Rectal smooth muscle tissue (tissue), 1 donor: ENCODE measurements at regions not wholly inside any gene's neighbourhood (a gene's known extent, or its start where the extent isn't known, plus 50 kb on each side); places are given as distances from the start of the nearest gene placed in this dataset.
"Not testable (repeated sequence)": the region's sequence is repeated elsewhere in the genome, so short reads cannot be mapped to it uniquely, and the experiment has no call there.

Source experiments
- H3K27ac ChIP-seq: one replicate; pipeline ENCODE4 v1.7.0; 2013; ENCODE audit warnings: low read depth, low read length, inconsistent platforms
- H3K27me3 ChIP-seq: one replicate; pipeline ENCODE4 v1.7.0; 2013; ENCODE audit warnings: low read length; ENCODE audit not compliant: control insufficient read depth, insufficient read depth
- H3K36me3 ChIP-seq: one replicate; pipeline ENCODE4 v1.7.0; 2013; ENCODE audit warnings: low read length; ENCODE audit not compliant: control insufficient read depth, insufficient read depth
- H3K4me1 ChIP-seq: one replicate; pipeline ENCODE4 v1.7.0; 2013; ENCODE audit warnings: low read length; ENCODE audit not compliant: control insufficient read depth, insufficient read depth
- H3K4me3 ChIP-seq: one replicate; pipeline ENCODE4 v1.7.0; 2013; ENCODE audit warnings: low read length
- H3K9ac ChIP-seq: one replicate; pipeline ENCODE4 v1.7.0; 2013; ENCODE audit warnings: low read length

- Histone ChIP-seq H3K36me3 (no peaks in the 10 kb centered on the region), H3K27ac (no peak overlapping the region), H3K4me3 (no peak overlapping the region), H3K4me1 (no peaks in the 10 kb centered on the region), H3K9ac (no peak overlapping the region), H3K27me3 (no peaks in the 10 kb centered on the region)
These were observed 51.2 kb upstream of the MEX3C start for GRCh38 chr18:51248685-51249084.

GRCh38 chr18:51250006-51250405, 52.5 kb upstream of the MEX3C start:
- Histone ChIP-seq H3K9ac (no peak overlapping the region), H3K27ac (no peak overlapping the region), H3K4me3 (no peak overlapping the region), H3K27me3 (no peaks in the 10 kb centered on the region), H3K36me3 (no peaks in the 10 kb centered on the region), H3K4me1 (no peaks in the 10 kb centered on the region)

DNA sequence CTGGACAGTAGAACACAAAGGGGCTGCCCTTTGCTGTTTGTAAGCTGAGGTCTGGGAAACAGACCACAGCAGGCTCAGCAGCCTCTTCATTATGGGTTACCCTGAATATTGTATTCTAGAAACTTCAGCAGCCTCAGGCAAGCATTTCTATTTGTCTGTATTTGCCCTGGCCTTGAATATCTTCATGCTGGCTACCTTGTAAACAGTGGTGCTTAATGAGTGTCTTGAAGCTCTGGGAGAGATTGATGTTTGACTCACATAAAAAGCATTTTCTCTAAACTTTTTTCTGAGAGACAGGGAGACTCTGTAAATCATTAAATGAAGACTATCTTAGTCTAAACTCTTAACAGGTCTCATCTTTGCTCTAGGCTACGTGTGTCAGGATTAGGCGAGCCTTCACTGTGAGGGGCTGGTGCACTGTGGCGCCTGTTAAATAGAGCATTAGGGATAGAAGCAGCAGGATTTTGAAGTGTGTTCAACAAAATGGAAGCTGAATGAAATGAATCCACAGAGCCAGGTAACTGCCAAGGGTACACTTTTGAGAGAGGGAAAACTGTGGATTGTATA, 53.1 kb upstream of the MEX3C start:
- no peaks in the 10 kb centered on the region for H3K36me3 ChIP-seq
- no peak overlapping the region for H3K9ac ChIP-seq
- H3K4me3 ChIP-seq: no peak overlapping the region
- H3K27ac ChIP-seq: no peak overlapping the region
- no peaks in the 10 kb centered on the region for H3K4me1 ChIP-seq
- H3K27me3 ChIP-seq: no peaks in the 10 kb centered on the region

- Histone ChIP-seq H3K4me3 (no peak overlapping the region), H3K27me3 (no peaks in the 10 kb centered on the region), H3K36me3 (no peaks in the 10 kb centered on the region), H3K4me1 (no peaks in the 10 kb centered on the region), H3K27ac (no peak overlapping the region), H3K9ac (no peak overlapping the region)
These were observed 54.1 kb upstream of the MEX3C start for GRCh38 chr18:51251625-51252024.

- no peaks in the 10 kb centered on the region for H3K36me3 ChIP-seq
- no peak overlapping the region for H3K4me3 ChIP-seq
- no peaks in the 10 kb centered on the region for H3K4me1 ChIP-seq
- no peak overlapping the region for H3K9ac ChIP-seq
- H3K27ac ChIP-seq: no peak overlapping the region
- H3K27me3 ChIP-seq: no peaks in the 10 kb centered on the region
These were observed 56.0 kb upstream of the MEX3C start for GRCh38 chr18:51253476-51253875.

DNA sequence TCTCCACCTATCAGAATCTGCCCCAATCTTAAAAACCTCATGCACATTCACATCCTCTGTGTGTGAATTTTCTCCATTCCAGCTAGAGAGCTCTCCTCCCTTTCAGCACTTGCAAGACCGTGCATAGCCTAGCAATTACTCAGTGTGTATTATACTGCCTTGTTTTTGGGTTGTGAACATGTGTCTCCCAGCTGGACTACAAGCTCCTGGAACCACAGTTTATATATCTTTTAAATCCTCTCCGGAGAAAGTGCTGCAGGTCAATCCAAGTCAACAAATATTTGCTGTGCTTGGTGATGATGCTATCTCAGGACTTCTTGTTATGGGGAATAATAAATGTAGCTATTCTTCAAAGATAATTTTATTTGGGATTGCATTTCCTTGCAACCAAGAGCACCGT, 58.2 kb upstream of the MEX3C start:
- Histone ChIP-seq H3K27me3 (no peaks in the 10 kb centered on the region), H3K4me1 (no peaks in the 10 kb centered on the region), H3K9ac (no peak overlapping the region), H3K4me3 (no peak overlapping the region), H3K27ac (no peak overlapping the region), H3K36me3 (no peaks in the 10 kb centered on the region)

GRCh38 chr18:51257150-51257549, 59.7 kb upstream of the MEX3C start:
- no peak overlapping the region for H3K27ac ChIP-seq
- H3K36me3 ChIP-seq: no peaks in the 10 kb centered on the region
- H3K4me1 ChIP-seq: no peaks in the 10 kb centered on the region
- H3K27me3 ChIP-seq: no peaks in the 10 kb centered on the region
- H3K9ac ChIP-seq: no peak overlapping the region
- H3K4me3 ChIP-seq: no peak overlapping the region

- Histone ChIP-seq H3K27me3 (no peaks in the 10 kb centered on the region), H3K9ac (no peak overlapping the region), H3K27ac (no peak overlapping the region), H3K4me3 (no peak overlapping the region), H3K4me1 (no peaks in the 10 kb centered on the region), H3K36me3 (no peaks in the 10 kb centered on the region)
These were observed 62.6 kb upstream of the MEX3C start for GRCh38 chr18:51260118-51260517.

DNA sequence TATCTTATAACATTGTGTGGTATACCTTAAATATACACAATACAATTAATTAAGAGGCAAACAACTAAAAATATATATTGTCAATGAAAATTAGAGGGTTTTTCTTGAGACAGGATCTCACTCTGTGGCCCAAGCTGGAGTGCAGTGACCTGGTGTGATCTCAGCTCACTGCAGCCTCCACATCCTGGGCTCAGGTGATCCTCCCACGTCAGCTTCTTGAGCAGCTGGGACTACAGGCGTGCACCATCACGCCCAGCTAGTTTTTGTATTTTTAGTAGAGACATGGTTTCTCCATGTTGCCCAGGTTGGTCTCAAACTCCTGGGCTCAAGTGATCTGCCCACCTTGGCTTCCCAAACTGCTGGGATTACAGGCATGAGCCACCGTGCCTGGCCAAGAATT, 68.6 kb upstream of the MEX3C start:
- not testable (repeated sequence) for H3K4me3 ChIP-seq, H3K27ac ChIP-seq, H3K9ac ChIP-seq, H3K27me3 ChIP-seq, H3K4me1 ChIP-seq, H3K36me3 ChIP-seq

DNA sequence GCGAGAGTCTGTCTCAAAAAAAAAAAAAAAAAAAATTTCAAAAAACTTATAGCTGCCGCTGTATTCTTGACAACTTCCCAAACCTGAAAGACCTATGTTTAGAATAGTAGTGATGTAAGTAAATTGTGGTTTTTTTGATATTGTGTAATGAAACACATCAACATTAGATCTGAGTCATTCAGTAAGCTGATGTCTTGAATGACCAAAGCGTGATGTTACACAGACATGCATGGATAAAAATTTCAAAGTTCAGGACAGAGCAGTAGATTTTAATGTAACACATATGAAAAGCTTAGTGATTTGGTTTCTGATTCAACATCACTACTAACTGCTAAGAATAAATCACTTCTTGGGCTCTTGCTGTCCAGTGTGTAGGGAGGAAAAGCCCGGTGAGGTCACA, 69.3 kb upstream of the MEX3C start:
- H3K36me3 ChIP-seq: no peaks in the 10 kb centered on the region
- no peak overlapping the region for H3K4me3 ChIP-seq
- no peak overlapping the region for H3K9ac ChIP-seq
- no peaks in the 10 kb centered on the region for H3K27me3 ChIP-seq
- H3K4me1 ChIP-seq: no peaks in the 10 kb centered on the region
- H3K27ac ChIP-seq: no peak overlapping the region

DNA sequence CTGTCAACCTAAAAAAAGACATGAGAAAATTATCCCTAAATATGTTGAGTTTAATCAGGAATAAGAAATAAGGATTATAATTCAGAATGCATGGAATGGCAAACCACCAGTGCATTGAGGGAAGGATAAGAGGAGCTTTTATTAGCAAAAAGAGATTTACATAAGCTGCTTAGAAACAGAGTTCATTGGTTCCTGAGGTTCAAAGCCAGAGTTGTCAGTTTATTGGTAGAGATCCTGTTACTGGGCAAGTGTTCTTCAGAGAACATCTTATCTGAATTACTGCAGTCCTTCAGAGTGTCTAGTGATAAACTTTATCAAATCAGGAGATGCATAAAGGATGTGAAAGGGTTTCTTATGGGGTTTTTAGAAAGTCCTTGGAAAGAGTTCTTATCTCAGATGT, 76.0 kb upstream of the MEX3C start:
- Histone ChIP-seq H3K4me1 (no peaks in the 10 kb centered on the region), H3K4me3 (no peak overlapping the region), H3K9ac (no peak overlapping the region), H3K27ac (no peak overlapping the region), H3K36me3 (no peaks in the 10 kb centered on the region), H3K27me3 (no peaks in the 10 kb centered on the region)

DNA sequence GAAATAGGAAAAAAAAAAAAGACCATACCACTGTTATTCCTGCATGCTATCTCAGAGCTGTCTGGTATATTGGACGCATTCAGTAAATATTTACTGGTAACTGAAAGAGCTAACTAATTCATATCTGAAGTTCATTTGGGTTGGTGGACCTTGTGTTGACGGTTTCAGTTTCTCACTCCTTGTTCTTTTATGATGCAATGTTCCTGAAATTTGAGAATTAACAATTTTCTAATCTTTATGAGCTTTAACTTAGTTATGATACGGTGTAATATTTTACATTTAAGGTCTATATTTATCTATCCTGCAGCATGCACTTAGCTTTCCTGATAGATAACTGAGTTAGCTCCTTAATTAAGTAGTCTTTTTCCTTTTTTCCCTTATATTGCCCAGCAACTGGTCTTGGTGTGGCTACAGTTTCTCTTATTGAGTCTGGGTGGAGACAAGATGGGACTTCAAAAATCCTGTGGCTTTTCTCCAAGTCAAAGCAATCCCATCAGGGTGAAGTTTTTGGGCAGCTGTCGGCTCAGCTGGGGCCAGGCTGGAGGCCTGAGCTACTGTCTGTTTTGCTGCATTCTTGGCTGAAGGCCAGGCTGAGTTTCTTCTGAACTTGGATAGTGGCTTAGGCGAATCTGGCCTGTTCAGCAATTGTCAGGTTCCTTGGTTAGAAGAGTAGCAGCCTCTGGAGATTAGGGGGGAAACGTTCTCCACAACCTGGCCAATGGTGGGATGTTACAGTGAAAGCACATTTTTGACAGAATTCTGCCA, 78.4 kb upstream of the MEX3C start:
- Histone ChIP-seq H3K36me3 (no peaks in the 10 kb centered on the region), H3K4me3 (no peak overlapping the region), H3K9ac (no peak overlapping the region), H3K4me1 (no peaks in the 10 kb centered on the region), H3K27me3 (no peaks in the 10 kb centered on the region), H3K27ac (no peak overlapping the region)

- H3K36me3 ChIP-seq: no peaks in the 10 kb centered on the region
- H3K4me1 ChIP-seq: no peaks in the 10 kb centered on the region
- no peak overlapping the region for H3K9ac ChIP-seq
- no peak overlapping the region for H3K4me3 ChIP-seq
- no peaks in the 10 kb centered on the region for H3K27me3 ChIP-seq
- no peak overlapping the region for H3K27ac ChIP-seq
These were observed 80.7 kb upstream of the MEX3C start for GRCh38 chr18:51278045-51278649.
